Brain microvascular endothelial cell (primary cell): ENCODE measurements at regions not wholly inside any gene's neighbourhood (a gene's known extent, or its start where the extent isn't known, plus 50 kb on each side); places are given as distances from the start of the nearest gene placed in this dataset.

Experiments
- DNase-seq: peaks from one replicate; pipeline ENCODE4 v3.0.0-alpha.2; 2020
- H3K27ac ChIP-seq: fragments of 250-450 bp; sonication (Bioruptor Pico); 2 replicates; pipeline ENCODE4 v1.5.1; 2020; ENCODE audit warnings: mild to moderate bottlenecking, moderate library complexity
- H3K27me3 ChIP-seq: fragments of 250-450 bp; sonication (Bioruptor Pico); replicated peaks from 2 replicates; pipeline ENCODE4 v1.5.1; 2020; ENCODE audit warnings: mild to moderate bottlenecking
- H3K36me3 ChIP-seq: fragments of 250-450 bp; sonication (Bioruptor Pico); replicated peaks from 2 replicates; pipeline ENCODE4 v1.5.1; 2020; ENCODE audit warnings: mild to moderate bottlenecking
- H3K4me3 ChIP-seq: 2 replicates; pipeline ENCODE4 v1.5.1; 2011; ENCODE audit warnings: low read depth, mild to moderate bottlenecking, control low read depth, low read length, moderate library complexity
- in situ Hi-C: cut with HindIII; loops from 2 replicates; pipeline ENCODE4 v1.10.0; 2017; ENCODE audit warnings: low sequenced_read_pairs, low pct_ligation_motif_present
- TF ChIP-seq, protein P1 (sequence below): IDR thresholded peaks from 2 replicates; pipeline ENCODE4 v1.5.1; 2011; ENCODE audit warnings: low read depth, mild to moderate bottlenecking, moderate library complexity, low read length, control low read depth, inconsistent platforms; ENCODE audit errors: missing control alignments

DNA sequence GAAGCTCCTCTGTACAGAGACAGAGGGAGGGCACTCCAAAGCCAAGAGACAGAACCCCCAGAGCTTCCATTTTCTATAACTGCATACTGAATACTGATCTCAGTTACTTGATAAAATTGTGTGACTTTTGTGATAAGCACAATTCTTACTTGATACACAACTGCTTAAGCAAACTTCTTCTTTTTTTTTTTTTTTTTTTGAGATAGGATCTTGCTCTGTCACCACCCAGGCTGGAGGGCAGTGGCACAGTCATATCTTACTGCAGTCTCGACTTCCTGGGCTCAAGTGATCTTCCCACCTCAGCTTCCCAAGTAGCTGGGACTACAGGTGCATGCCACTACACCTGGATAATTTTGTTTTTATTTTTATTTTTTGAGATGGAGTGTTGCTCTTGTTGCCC is 252.1 kb upstream of the ZNF608 start:
- TF ChIP-seq, protein P1, sequence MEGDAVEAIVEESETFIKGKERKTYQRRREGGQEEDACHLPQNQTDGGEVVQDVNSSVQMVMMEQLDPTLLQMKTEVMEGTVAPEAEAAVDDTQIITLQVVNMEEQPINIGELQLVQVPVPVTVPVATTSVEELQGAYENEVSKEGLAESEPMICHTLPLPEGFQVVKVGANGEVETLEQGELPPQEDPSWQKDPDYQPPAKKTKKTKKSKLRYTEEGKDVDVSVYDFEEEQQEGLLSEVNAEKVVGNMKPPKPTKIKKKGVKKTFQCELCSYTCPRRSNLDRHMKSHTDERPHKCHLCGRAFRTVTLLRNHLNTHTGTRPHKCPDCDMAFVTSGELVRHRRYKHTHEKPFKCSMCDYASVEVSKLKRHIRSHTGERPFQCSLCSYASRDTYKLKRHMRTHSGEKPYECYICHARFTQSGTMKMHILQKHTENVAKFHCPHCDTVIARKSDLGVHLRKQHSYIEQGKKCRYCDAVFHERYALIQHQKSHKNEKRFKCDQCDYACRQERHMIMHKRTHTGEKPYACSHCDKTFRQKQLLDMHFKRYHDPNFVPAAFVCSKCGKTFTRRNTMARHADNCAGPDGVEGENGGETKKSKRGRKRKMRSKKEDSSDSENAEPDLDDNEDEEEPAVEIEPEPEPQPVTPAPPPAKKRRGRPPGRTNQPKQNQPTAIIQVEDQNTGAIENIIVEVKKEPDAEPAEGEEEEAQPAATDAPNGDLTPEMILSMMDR = no peak
- Histone ChIP-seq H3K27ac (no peak overlapping the region), H3K27me3 (no peaks in the 10 kb centered on the region), H3K4me3 (no peak overlapping the region), H3K36me3 (no peaks in the 10 kb centered on the region)
- DNase-seq = no peak
- in situ Hi-C loops = no loop called here

DNA sequence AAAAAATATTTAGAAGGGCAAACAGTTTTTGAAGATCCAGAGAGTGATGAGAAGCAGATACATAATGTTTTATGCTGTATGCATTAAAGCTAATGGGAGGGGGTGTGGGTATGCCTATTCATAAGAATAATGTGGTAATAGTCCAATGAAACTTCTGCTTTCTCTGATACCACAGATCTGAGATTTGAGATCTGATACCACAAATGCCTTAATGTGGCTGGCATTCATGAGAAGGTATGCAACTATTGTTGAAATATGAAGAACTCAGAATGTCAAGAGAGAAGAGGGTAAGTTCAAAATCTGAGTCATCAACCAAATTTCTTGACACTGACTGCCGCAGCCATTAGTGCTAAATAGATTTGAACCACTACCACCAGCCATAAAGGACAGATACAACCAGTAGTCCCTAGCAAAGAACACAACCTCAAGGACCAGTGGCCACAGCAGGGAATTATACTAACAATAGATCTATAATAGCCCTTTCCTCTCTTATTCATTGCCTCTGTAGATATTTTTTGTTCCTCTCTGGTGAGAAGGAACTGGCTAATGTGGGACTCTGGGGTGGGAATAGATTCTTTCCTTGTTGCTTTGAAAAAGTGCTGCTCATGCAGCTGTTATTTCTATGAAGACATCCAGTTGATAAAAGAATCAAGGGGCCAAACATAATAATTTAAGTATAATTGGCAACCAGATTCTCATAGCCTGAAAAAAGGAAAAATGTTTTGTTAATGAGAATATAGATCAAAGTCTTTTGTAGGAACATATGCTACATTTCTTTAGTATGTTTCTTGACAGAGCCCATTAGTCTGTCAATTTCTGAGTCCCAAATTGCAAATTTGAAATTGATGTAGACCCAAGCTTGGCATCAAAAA is 256.5 kb upstream of the ZNF608 start:
- DNase-seq = no peak
- Histone ChIP-seq H3K36me3 (no peaks in the 10 kb centered on the region), H3K4me3 (no peak overlapping the region), H3K27ac (no peak overlapping the region), H3K27me3 (no peaks in the 10 kb centered on the region)
- TF ChIP-seq, protein P1 = no peak
- in situ Hi-C loops = no loop called here

DNA sequence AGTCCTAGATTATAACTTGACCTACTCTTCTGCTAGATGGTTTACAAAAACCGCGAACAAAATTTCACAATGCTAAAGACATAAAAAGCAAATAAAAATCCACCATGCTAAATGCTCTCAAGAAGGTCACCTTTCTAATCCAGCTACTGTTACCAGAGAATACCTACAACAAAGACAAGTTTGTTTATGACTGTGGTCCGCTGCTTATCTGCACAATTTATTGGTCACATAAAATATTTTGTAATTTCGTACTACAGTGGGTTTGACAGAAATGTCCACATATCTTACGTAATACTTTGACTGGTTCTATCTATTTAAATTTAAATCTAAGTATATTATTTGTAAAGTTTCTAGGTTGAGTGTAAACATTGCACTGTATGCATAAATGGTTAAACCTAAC is 257.6 kb upstream of the ZNF608 start:
- no peak overlapping the region for H3K4me3 ChIP-seq

DNA sequence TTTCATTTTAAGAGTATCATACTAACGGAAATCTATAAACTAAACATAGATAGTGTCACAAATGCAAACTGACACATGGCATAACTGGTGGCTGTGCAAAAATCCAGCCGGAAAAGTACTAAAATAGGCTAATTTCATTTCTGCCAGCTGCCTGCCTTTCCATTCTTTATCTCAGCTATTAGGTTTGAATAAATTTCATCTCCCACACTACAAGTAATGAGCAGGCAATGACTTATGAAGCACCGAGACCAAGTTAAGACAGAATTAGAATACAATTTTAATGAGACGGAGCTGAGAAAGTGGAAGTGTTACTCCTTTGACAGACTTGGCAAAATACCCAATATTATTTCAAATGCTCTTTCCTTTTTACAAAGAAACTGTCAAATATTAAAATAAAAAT is 258.8 kb upstream of the ZNF608 start:
- Histone ChIP-seq H3K4me3 (no peak overlapping the region), H3K36me3 (no peaks in the 10 kb centered on the region), H3K27ac (no peak overlapping the region), H3K27me3 (no peaks in the 10 kb centered on the region)
- no peak for DNase-seq
- TF ChIP-seq, protein P1 = no peak
- in situ Hi-C loops = no loop called here

More for the DNA sequence above, 257.6 kb upstream of the ZNF608 start:
- in situ Hi-C loops = no loop called here
- Histone ChIP-seq H3K36me3 (no peaks in the 10 kb centered on the region), H3K27ac (no peak overlapping the region), H3K27me3 (no peaks in the 10 kb centered on the region)
- TF ChIP-seq, protein P1 = no peak
- DNase-seq = no peak

DNA sequence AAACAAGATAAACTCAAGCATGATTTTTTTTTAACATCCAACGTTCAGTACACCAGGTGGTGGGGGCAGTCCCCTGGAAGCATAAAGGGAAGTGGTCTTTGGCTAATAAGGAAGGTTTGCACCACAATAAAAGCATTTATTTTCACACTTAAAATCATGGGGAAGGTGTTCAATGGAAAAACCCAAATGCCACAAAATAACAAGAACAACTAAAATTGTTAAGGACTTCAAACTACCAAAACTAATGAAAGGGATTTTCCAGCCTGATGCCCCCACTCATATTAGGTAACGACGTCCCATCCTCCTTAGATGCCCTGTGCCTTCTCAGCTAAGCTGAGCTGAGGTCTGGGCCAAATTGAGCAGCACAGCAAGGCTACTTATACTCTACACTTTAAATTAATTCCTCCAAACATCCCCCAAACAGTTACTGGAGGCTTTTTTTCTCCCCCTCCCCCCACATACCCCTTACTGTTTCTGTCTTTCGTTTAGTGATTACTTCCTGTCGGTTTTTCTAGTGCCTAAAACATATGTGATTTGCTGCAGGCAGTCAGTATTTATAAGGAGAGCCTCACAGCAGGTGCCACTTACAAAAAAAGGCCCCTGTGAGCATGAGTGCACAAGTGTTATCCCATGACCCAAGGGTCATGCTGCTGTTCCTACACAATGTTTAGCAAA is 259.7 kb upstream of the ZNF608 start:
- H3K36me3 ChIP-seq = no peaks in the 10 kb centered on the region
- in situ Hi-C loops = no loop called here
- no peak for DNase-seq
- TF ChIP-seq, protein P1 = no peak
- no peak overlapping the region for H3K4me3 ChIP-seq
- H3K27me3 ChIP-seq = no peaks in the 10 kb centered on the region
- no peak overlapping the region for H3K27ac ChIP-seq
